Chondrocyte (in vitro differentiated cells): ENCODE measurements at regions not wholly inside any gene's neighbourhood (a gene's known extent, or its start where the extent isn't known, plus 50 kb on each side); places are given as distances from the start of the nearest gene placed in this dataset.
"Not testable (repeated sequence)": the region's sequence is repeated elsewhere in the genome, so short reads cannot be mapped to it uniquely, and the experiment has no call there.

ENCODE experiments used
- DNase-seq: peaks from one replicate; pipeline ENCODE4 v3.0.0; 2021; ENCODE audit warnings: mixed read lengths, low spot score
- H3K27ac Mint-ChIP-seq: one replicate; pipeline ENCODE4 v1.8.0; 2021; ENCODE audit warnings: mild to moderate bottlenecking, moderate library complexity, mixed read lengths; ENCODE audit not compliant: unreplicated experiment
- H3K27me3 Mint-ChIP-seq: 2 replicates; pipeline ENCODE4 v1.8.0; 2021; ENCODE audit warnings: low read depth, mixed read lengths
- H3K36me3 Mint-ChIP-seq: 2 replicates; pipeline ENCODE4 v1.8.0; 2021; ENCODE audit warnings: low read depth, mixed read lengths
- H3K4me1 Mint-ChIP-seq: 2 replicates; pipeline ENCODE4 v1.8.0; 2021; ENCODE audit warnings: low read depth, mild to moderate bottlenecking, mixed read lengths
- H3K4me3 Mint-ChIP-seq: one replicate; pipeline ENCODE4 v1.8.0; 2021; ENCODE audit warnings: mild to moderate bottlenecking, moderate library complexity, mixed read lengths; ENCODE audit not compliant: unreplicated experiment
- H3K9me3 Mint-ChIP-seq: 2 replicates; pipeline ENCODE4 v1.8.0; 2021; ENCODE audit warnings: low read depth, mixed read lengths
- TF ChIP-seq, protein P1 (sequence below): fragments of 200-600 bp; sonication (generic); IDR thresholded peaks from 2 replicates; pipeline ENCODE4 v1.5.0; 2021; ENCODE audit warnings: antibody characterized with exemption, mild to moderate bottlenecking, moderate library complexity

DNA sequence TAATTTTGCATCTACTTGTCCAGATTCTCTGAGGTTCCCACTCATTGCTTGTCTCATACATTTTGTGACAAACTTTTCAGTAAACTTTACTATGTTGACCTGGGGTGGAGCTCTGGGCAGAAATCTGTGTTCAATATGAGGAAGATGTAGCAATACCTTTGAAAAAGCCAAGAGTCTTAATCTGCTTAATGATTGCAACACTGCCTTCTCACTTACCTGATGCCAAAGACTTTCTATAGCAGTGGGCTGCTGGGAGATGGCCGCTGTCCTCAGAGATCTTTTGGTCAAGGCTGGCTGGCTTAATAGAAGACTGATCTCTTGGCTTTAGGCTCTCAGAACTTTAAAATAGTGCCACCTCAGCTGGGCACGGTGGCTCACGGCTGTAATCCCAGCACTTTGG, 70.1 kb upstream of the RBM24 start:
- no peak for DNase-seq
- TF ChIP-seq, protein P1, sequence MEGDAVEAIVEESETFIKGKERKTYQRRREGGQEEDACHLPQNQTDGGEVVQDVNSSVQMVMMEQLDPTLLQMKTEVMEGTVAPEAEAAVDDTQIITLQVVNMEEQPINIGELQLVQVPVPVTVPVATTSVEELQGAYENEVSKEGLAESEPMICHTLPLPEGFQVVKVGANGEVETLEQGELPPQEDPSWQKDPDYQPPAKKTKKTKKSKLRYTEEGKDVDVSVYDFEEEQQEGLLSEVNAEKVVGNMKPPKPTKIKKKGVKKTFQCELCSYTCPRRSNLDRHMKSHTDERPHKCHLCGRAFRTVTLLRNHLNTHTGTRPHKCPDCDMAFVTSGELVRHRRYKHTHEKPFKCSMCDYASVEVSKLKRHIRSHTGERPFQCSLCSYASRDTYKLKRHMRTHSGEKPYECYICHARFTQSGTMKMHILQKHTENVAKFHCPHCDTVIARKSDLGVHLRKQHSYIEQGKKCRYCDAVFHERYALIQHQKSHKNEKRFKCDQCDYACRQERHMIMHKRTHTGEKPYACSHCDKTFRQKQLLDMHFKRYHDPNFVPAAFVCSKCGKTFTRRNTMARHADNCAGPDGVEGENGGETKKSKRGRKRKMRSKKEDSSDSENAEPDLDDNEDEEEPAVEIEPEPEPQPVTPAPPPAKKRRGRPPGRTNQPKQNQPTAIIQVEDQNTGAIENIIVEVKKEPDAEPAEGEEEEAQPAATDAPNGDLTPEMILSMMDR = no peak
- H3K27me3 Mint-ChIP-seq = no peaks in the 10 kb centered on the region
- no peak overlapping the region for H3K4me3 Mint-ChIP-seq
- H3K27ac Mint-ChIP-seq = no peak overlapping the region
- no peaks in the 10 kb centered on the region for H3K36me3 Mint-ChIP-seq
- peaks cover 13% of the 10 kb centered on the region for H3K4me1 Mint-ChIP-seq
- H3K9me3 Mint-ChIP-seq = peaks cover 7% of the 10 kb centered on the region

DNA sequence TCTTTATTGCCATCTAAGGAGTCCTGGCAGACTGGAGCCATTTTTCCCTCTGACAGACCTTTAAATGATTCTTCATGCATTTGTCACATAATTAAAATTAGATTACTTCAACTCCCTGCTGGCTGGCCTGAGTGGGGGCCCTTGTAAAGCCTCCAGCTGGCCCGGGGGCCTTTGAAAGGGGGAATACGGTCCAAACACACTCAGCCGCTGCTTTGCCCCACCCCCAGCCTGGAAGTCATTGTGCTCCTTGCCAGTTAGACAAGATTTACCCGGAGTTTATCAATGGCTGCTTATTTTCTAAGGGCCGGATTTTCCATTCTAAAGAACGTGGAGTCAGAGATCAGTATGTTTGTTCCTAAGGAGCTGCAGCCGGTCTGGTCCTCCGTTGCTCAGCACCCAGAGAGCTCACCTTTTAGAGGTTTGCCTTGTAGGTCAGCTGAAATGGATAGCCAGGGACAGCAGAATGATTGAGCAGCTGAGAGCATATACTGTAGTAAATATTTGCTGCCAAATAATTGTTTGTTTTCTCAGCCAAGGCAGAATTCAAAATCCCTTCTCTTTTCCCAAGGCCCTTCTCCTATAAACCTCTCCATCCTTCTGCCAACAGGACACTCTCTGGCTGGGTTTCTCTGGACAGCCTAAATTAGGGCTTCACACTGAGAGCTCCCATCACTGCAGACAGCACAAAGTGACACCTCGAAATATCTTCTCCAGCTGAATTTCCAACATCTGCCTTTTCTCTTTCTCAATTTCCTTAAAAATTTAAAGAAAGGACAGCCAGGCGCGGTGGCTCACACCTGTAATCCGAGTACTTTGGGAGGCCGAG, 68.4 kb upstream of the RBM24 start:
- DNase-seq = no peak
- TF ChIP-seq, protein P1 = no peak
- H3K36me3 Mint-ChIP-seq = no peaks in the 10 kb centered on the region
- H3K4me1 Mint-ChIP-seq = peaks cover 13% of the 10 kb centered on the region
- peaks cover 9% of the 10 kb centered on the region for H3K9me3 Mint-ChIP-seq
- H3K27me3 Mint-ChIP-seq = no peaks in the 10 kb centered on the region
- H3K27ac Mint-ChIP-seq = peak overlapping the region; percentile 50
- no peak overlapping the region for H3K4me3 Mint-ChIP-seq

DNA sequence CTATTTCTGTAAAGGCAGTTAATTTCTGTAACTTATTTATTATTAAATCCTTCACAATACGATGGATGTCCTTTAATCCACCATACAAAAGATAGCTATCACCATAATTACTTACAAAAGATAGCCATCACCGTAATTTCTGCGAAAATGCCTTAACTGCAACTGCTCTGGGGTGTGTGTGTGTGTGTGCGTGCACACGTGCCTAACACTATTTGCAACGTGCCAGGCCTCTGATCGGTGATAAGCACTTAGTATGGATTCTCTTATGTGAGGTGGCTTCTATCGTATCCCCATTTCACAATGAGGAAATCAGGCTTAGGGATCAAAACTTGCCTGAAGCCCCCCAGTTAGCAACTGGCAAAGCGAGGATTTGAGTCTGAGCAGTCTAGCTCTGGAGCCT, 67.1 kb upstream of the RBM24 start:
- no peak for DNase-seq
- TF ChIP-seq, protein P1 = no peak
- Mint-ChIP-seq H3K27ac (no peak overlapping the region), H3K36me3 (no peaks in the 10 kb centered on the region), H3K9me3 (peaks cover 9% of the 10 kb centered on the region), H3K27me3 (no peaks in the 10 kb centered on the region), H3K4me3 (no peak overlapping the region), H3K4me1 (peaks cover 13% of the 10 kb centered on the region)

DNA sequence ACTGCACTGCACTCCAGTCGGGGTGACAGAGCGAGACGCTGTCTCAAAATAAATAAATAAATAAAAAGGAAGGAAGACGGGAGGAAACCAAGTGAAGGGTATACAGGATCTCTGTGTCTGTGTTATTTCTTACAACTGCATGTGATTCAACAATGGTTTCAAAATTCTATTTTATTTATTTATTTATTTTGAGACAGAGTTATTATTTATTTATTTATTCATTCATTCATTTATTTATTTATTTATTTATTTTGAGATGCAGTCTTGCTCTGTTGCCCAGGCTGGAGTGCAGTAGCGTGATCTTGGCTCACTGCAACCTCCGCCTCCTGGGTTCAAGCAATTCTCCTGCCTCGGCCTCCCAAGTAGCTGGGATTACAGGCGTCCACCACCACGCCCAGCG, 64.2 kb upstream of the RBM24 start:
- not testable (repeated sequence) for H3K36me3 Mint-ChIP-seq, H3K27me3 Mint-ChIP-seq, DNase-seq, H3K4me3 Mint-ChIP-seq, H3K27ac Mint-ChIP-seq, H3K9me3 Mint-ChIP-seq, H3K4me1 Mint-ChIP-seq

DNA sequence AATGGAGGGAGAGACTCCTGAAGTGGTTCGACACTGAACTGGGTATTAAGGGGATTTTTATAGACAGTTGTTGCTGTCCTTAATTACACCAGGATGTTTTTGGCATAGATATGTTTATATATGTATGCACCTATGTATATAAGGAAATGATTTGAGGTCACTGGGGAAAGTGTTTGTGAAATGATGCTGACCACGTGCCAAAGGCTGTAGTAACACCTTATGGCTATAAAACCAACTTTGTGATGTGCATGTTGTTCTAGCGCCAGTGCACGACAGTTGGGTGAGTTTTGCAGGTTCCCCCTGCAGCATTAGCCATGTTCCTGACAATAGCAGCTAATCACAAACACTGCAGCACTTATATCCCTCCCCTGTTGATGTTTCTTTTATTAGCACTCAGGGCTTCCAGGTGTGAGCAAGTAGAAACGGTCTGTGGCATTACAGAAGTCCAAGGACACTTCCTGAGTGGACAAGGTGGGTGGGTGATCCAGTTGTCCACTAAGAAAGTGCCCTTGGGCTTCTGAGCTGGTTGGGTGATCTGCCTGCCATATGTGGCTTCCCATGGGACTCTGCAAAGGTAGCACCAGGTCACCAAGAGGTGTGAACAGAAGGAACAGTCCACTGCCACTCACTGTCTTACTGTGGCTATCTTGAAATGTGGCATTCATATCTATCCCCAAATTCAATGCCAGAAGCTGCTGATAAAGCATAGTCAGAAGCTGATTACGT, 63.0 kb upstream of the RBM24 start:
- Mint-ChIP-seq H3K9me3 (peaks cover 9% of the 10 kb centered on the region), H3K27me3 (no peaks in the 10 kb centered on the region), H3K27ac (no peak overlapping the region), H3K36me3 (no peaks in the 10 kb centered on the region), H3K4me1 (no peaks in the 10 kb centered on the region), H3K4me3 (no peak overlapping the region)
- TF ChIP-seq, protein P1 = no peak
- DNase-seq = no peak
